Body of pancreas (tissue), 4 donors: ENCODE measurements at regions not wholly inside any gene's neighbourhood (a gene's known extent, or its start where the extent isn't known, plus 50 kb on each side); places are given as distances from the start of the nearest gene placed in this dataset.

Source experiments
- ATAC-seq: fragments of 150-250 bp; one replicate; pipeline ENCODE4 v1.9.1; 2016
- DNase-seq, 4 donors: peaks; one replicate each; pipeline ENCODE4 v3.0.0-alpha.2; 2019
- H3K27ac ChIP-seq, 4 donors: fragments of 200-600 bp; sonication (generic); 1 replicate in 3 of 4; 2 replicates in 1 of 4; pipeline versions ENCODE4 v1.5.1 to v1.6.1; 2016 to 2019; ENCODE audit warnings: mild to moderate bottlenecking in 1 of 4, mixed read lengths in 1 of 4, moderate library complexity in 1 of 4
- H3K27me3 ChIP-seq, 2 donors: fragments of 200-600 bp; sonication (generic); one replicate each; pipeline ENCODE4 v1.6.0; 2016; ENCODE audit warnings: mild to moderate bottlenecking in 1 of 2
- H3K36me3 ChIP-seq, 2 donors: fragments of 200-600 bp; sonication (generic); replicated peaks in 1 of 2; 2 replicates each; pipeline ENCODE4 v1.5.1; 2016; ENCODE audit warnings: low read depth in 2 of 2; ENCODE audit not compliant: insufficient read depth in 1 of 2
- H3K4me1 ChIP-seq: fragments of 200-600 bp; sonication (generic); one replicate; pipeline ENCODE4 v1.6.0; 2016
- H3K4me3 ChIP-seq, 2 donors: fragments of 200-600 bp; sonication (generic); 1 replicate in 1 of 2; 2 replicates in 1 of 2; pipeline ENCODE4 v1.5.1; 2016 to 2019
- H3K9me3 ChIP-seq, 3 donors: fragments of 200-600 bp; sonication (generic); 1 replicate in 2 of 3; 2 replicates in 1 of 3; pipeline ENCODE4 v1.5.1; 2016
- POLR2A ChIP-seq, 3 donors: fragments of 450-650 bp; IDR thresholded peaks; one replicate each; pipeline ENCODE4 v1.6.1; 2016; ENCODE audit warnings: antibody characterized with exemption in 3 of 3, mild to moderate bottlenecking in 2 of 3
- WGBS, 2 donors: methylation state at CpG; one replicate each; pipeline ENCODE4 v1.1.5; 2017; 5-methylcytosine and 5-hydroxymethylcytosine counted together
- intact Hi-C: fragments of 100-400 bp; cut with DNase I; formaldehyde crosslinking; loops from one replicate; pipeline ENCODE4 v1.15.1; 2023
- TF ChIP-seq, protein P1 (sequence below), 7 experiments: fragments of 450-650 bp in 4 of 7; fragments of 200-600 bp in 3 of 7; sonication (generic) in 3 of 7; IDR thresholded peaks; one replicate each; pipeline ENCODE4 v1.5.1; 2016 to 2019; ENCODE audit warnings: antibody characterized with exemption in 7 of 7

DNA sequence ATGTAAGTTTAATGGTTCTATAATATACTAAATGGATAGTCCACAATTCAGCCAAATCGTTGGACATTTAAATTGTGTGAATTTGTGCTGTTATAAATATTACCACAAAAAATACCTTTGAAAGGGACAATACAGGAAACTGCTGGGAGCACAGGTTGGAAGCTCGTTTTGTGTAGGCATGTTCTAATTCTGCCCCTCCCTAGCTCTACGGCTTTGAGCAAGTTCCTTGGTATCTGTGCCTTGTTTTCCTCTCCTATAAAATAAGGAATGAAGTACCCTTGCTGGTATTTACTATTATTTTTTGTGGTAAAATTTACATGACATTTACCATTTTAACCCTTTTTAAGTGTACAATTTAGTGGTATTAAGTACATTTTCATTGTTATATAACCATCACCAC lies 102.6 kb upstream of the SLC7A1 start:
- no peaks in the 10 kb centered on the region for H3K9me3 ChIP-seq
- H3K27me3 ChIP-seq, result no peaks in the 10 kb centered on the region
- H3K27ac ChIP-seq, result no peak overlapping the region
- no peak overlapping the region for H3K4me3 ChIP-seq
- DNase-seq, result no peak
- H3K4me1 ChIP-seq, result no peaks in the 10 kb centered on the region
- no peaks in the 10 kb centered on the region for H3K36me3 ChIP-seq
- 72 to 75% methylated on average over 3 of the region's 3 CpGs for WGBS, 2 donors
- no peak for ATAC-seq
- no peak for TF ChIP-seq POLR2A (IDR thresholded peaks at IDR 0.05)
- TF ChIP-seq, protein P1, sequence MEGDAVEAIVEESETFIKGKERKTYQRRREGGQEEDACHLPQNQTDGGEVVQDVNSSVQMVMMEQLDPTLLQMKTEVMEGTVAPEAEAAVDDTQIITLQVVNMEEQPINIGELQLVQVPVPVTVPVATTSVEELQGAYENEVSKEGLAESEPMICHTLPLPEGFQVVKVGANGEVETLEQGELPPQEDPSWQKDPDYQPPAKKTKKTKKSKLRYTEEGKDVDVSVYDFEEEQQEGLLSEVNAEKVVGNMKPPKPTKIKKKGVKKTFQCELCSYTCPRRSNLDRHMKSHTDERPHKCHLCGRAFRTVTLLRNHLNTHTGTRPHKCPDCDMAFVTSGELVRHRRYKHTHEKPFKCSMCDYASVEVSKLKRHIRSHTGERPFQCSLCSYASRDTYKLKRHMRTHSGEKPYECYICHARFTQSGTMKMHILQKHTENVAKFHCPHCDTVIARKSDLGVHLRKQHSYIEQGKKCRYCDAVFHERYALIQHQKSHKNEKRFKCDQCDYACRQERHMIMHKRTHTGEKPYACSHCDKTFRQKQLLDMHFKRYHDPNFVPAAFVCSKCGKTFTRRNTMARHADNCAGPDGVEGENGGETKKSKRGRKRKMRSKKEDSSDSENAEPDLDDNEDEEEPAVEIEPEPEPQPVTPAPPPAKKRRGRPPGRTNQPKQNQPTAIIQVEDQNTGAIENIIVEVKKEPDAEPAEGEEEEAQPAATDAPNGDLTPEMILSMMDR (IDR thresholded peaks at IDR 0.05), result no peak
- intact Hi-C loops, result no loop called here

DNA sequence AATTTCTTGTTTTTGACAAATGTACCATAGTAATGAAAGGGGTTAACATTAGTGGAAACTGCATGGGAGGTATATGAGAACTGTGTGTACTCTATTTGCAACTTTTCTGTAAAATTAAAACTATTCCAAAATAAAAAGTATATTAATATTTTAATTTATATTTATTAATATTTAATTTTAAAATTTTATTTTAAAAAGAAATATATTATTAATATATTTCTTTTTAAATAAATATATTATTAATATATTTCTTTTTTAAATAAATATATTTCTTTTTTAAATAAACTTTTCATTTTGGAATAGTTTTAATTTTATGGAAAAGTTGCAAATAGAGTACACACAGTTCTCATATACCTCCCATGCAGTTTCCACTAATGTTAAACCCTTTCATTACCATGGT lies 101.1 kb upstream of the SLC7A1 start:
- TF ChIP-seq, protein P1 (IDR thresholded peaks at IDR 0.05), result no peak
- TF ChIP-seq POLR2A (IDR thresholded peaks at IDR 0.05), result no peak
- DNase-seq (no peak), ATAC-seq (no peak)
- Histone ChIP-seq H3K4me1 (no peaks in the 10 kb centered on the region), H3K27me3 (no peaks in the 10 kb centered on the region), H3K9me3 (no peaks in the 10 kb centered on the region), H3K36me3 (no peaks in the 10 kb centered on the region), H3K4me3 (no peak overlapping the region), H3K27ac (no peak overlapping the region)
- intact Hi-C loops, result no loop called here

GRCh38 chr13:29693275-29693945 lies 97.9 kb upstream of the SLC7A1 start:
- 34 to 43% methylated on average over 12 to 13 of the region's 13 CpGs for WGBS, 2 donors
- Histone ChIP-seq H3K36me3 (no peaks in the 10 kb centered on the region), H3K4me1 (no peaks in the 10 kb centered on the region), H3K27me3 (no peaks in the 10 kb centered on the region), H3K27ac (no peak overlapping the region), H3K9me3 (no peaks in the 10 kb centered on the region), H3K4me3 (no peak overlapping the region)
- intact Hi-C loops, result no loop called here
- DNase-seq (peak; percentile 85 to 96 (median 92)), ATAC-seq (peak; percentile 93)
- TF ChIP-seq, protein P1 (IDR thresholded peaks at IDR 0.05), result peak in 3 of 7 experiments; percentile 9 to 42 (median 26)
- no peak for TF ChIP-seq POLR2A (IDR thresholded peaks at IDR 0.05)

- intact Hi-C loops, result no loop called here
- Histone ChIP-seq H3K27ac (no peak overlapping the region), H3K9me3 (no peaks in the 10 kb centered on the region), H3K4me3 (no peak overlapping the region), H3K36me3 (no peaks in the 10 kb centered on the region), H3K4me1 (no peaks in the 10 kb centered on the region), H3K27me3 (no peaks in the 10 kb centered on the region)
- no peak for DNase-seq
- TF ChIP-seq POLR2A (IDR thresholded peaks at IDR 0.05), result no peak
- TF ChIP-seq, protein P1 (IDR thresholded peaks at IDR 0.05), result no peak
- WGBS, 2 donors, result 32 to 33% methylated on average over 3 of the region's 3 CpGs
- ATAC-seq, result no peak
Observed at GRCh38 chr13:29689548-29689947, 94.1 kb upstream of the SLC7A1 start.

DNA sequence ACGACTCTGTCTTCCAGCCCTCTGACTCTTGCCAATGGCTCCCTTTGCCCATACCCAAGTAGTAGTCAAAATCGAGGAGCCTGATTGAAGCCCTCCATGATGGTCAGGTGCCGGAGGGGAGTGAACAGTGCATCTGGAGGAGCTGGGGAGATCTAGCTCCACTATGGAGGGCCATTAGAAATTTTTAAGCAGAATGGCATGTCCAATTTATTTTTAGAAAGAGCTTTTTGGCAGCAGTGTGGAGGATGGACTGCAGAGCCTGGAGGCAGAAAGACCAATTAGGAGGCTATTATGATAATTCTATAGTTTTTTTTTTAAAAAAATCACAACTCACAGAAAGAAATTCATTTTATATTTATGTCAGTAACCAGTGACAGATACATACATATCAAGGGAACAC lies 92.7 kb upstream of the SLC7A1 start:
- Histone ChIP-seq H3K4me1 (no peaks in the 10 kb centered on the region), H3K36me3 (no peaks in the 10 kb centered on the region), H3K4me3 (no peak overlapping the region), H3K9me3 (no peaks in the 10 kb centered on the region), H3K27ac (no peak overlapping the region), H3K27me3 (no peaks in the 10 kb centered on the region)
- ATAC-seq (no peak), DNase-seq (no peak)
- intact Hi-C loops, result no loop called here
- WGBS, 2 donors, result 89 to 94% methylated on average over 3 of the region's 3 CpGs
- no peak for TF ChIP-seq POLR2A (IDR thresholded peaks at IDR 0.05)
- TF ChIP-seq, protein P1 (IDR thresholded peaks at IDR 0.05), result no peak
